Activated T-helper 2 cell treated with anti-CD3 and anti-CD28 coated beads, Interferon-gamma antibody, Interleukin-2, Interleukin-4, amounts not matched to agents 10 μg/mL and 5 μg/mL and 100 μg/mL, durations not matched to agents 14 hours and 24 hours and 36 hours (primary cell): ENCODE measurements at regions not wholly inside any gene's neighbourhood (a gene's known extent, or its start where the extent isn't known, plus 50 kb on each side); places are given as distances from the start of the nearest gene placed in this dataset.

Source experiments
- DNase-seq: peaks from one replicate; pipeline ENCODE4 v3.0.0; 2021; ENCODE audit warnings: low spot score
- H3K27ac Mint-ChIP-seq: one replicate; pipeline ENCODE4 v1.8.0; 2021; ENCODE audit warnings: mixed read lengths
- H3K27me3 Mint-ChIP-seq: one replicate; pipeline ENCODE4 v1.8.0; 2021; ENCODE audit warnings: low read depth, mixed read lengths
- H3K36me3 Mint-ChIP-seq: one replicate; pipeline ENCODE4 v1.8.0; 2021; ENCODE audit warnings: low read depth, mixed read lengths
- H3K4me1 Mint-ChIP-seq: one replicate; pipeline ENCODE4 v1.8.0; 2021; ENCODE audit warnings: low read depth, mixed read lengths
- H3K4me3 Mint-ChIP-seq: one replicate; pipeline ENCODE4 v1.8.0; 2021; ENCODE audit warnings: low read depth, mild to moderate bottlenecking, moderate library complexity, mixed read lengths
- H3K9me3 Mint-ChIP-seq: one replicate; pipeline ENCODE4 v1.8.0; 2021; ENCODE audit warnings: mixed read lengths
- intact Hi-C: fragments of 100-400 bp; cut with micrococcal nuclease; formaldehyde crosslinking; loops from one replicate; pipeline ENCODE4 v1.15.1; 2023

- peaks cover 30% of the 10 kb centered on the region for H3K9me3 Mint-ChIP-seq
- no peak overlapping the region for H3K4me3 Mint-ChIP-seq
- no peaks in the 10 kb centered on the region for H3K4me1 Mint-ChIP-seq
- intact Hi-C loops, result no loop called here
- DNase-seq, result no peak
- no peaks in the 10 kb centered on the region for H3K36me3 Mint-ChIP-seq
- H3K27me3 Mint-ChIP-seq, result no peaks in the 10 kb centered on the region
- no peak overlapping the region for H3K27ac Mint-ChIP-seq
Measured at GRCh38 chr4:32477518-32477917, 1757.3 kb downstream of the PCDH7 start.

GRCh38 chr4:32485956-32486355 lies 1765.8 kb downstream of the PCDH7 start:
- Mint-ChIP-seq H3K9me3 (peaks cover 22% of the 10 kb centered on the region), H3K4me3 (no peak overlapping the region), H3K27ac (no peak overlapping the region), H3K4me1 (no peaks in the 10 kb centered on the region), H3K27me3 (no peaks in the 10 kb centered on the region), H3K36me3 (no peaks in the 10 kb centered on the region)
- intact Hi-C loops, result no loop called here
- no peak for DNase-seq

GRCh38 chr4:32488690-32489089 lies 1768.5 kb downstream of the PCDH7 start:
- H3K27me3 Mint-ChIP-seq, result no peaks in the 10 kb centered on the region
- H3K4me1 Mint-ChIP-seq, result no peaks in the 10 kb centered on the region
- H3K36me3 Mint-ChIP-seq, result no peaks in the 10 kb centered on the region
- no peak overlapping the region for H3K27ac Mint-ChIP-seq
- H3K4me3 Mint-ChIP-seq, result no peak overlapping the region
- peaks cover 23% of the 10 kb centered on the region for H3K9me3 Mint-ChIP-seq
- intact Hi-C loops, result no loop called here
- DNase-seq, result no peak

- no peaks in the 10 kb centered on the region for H3K4me1 Mint-ChIP-seq
- no peak overlapping the region for H3K27ac Mint-ChIP-seq
- peaks cover 20% of the 10 kb centered on the region for H3K9me3 Mint-ChIP-seq
- H3K36me3 Mint-ChIP-seq, result no peaks in the 10 kb centered on the region
- intact Hi-C loops, result no loop called here
- no peak overlapping the region for H3K4me3 Mint-ChIP-seq
- H3K27me3 Mint-ChIP-seq, result no peaks in the 10 kb centered on the region
- no peak for DNase-seq
Measured at GRCh38 chr4:32499171-32499570, 1779.0 kb downstream of the PCDH7 start.

GRCh38 chr4:32503241-32503640 lies 1783.1 kb downstream of the PCDH7 start:
- intact Hi-C loops, result no loop called here
- no peaks in the 10 kb centered on the region for H3K4me1 Mint-ChIP-seq
- H3K27ac Mint-ChIP-seq, result no peak overlapping the region
- no peaks in the 10 kb centered on the region for H3K36me3 Mint-ChIP-seq
- no peak for DNase-seq
- H3K9me3 Mint-ChIP-seq, result peaks cover 38% of the 10 kb centered on the region
- H3K4me3 Mint-ChIP-seq, result no peak overlapping the region
- H3K27me3 Mint-ChIP-seq, result no peaks in the 10 kb centered on the region

- DNase-seq, result no peak
- H3K27ac Mint-ChIP-seq, result no peak overlapping the region
- H3K27me3 Mint-ChIP-seq, result no peaks in the 10 kb centered on the region
- intact Hi-C loops, result no loop called here
- peaks cover 35% of the 10 kb centered on the region for H3K9me3 Mint-ChIP-seq
- H3K36me3 Mint-ChIP-seq, result no peaks in the 10 kb centered on the region
- no peak overlapping the region for H3K4me3 Mint-ChIP-seq
- no peaks in the 10 kb centered on the region for H3K4me1 Mint-ChIP-seq
Measured at GRCh38 chr4:32506067-32506466, 1785.9 kb downstream of the PCDH7 start.

- no peak overlapping the region for H3K4me3 Mint-ChIP-seq
- intact Hi-C loops, result no loop called here
Measured at GRCh38 chr4:32519060-32519459, 1798.9 kb downstream of the PCDH7 start.

GRCh38 chr4:32525420-32525819 lies 1805.3 kb downstream of the PCDH7 start:
- intact Hi-C loops, result no loop called here
- peaks cover 26% of the 10 kb centered on the region for H3K9me3 Mint-ChIP-seq
- DNase-seq, result no peak
- no peaks in the 10 kb centered on the region for H3K36me3 Mint-ChIP-seq
- no peaks in the 10 kb centered on the region for H3K4me1 Mint-ChIP-seq
- H3K27me3 Mint-ChIP-seq, result no peaks in the 10 kb centered on the region
- H3K4me3 Mint-ChIP-seq, result no peak overlapping the region
- H3K27ac Mint-ChIP-seq, result no peak overlapping the region

More at GRCh38 chr4:32519060-32519459, 1798.9 kb downstream of the PCDH7 start:
- DNase-seq, result no peak
- peaks cover 8% of the 10 kb centered on the region for H3K9me3 Mint-ChIP-seq
- no peak overlapping the region for H3K27ac Mint-ChIP-seq
- no peaks in the 10 kb centered on the region for H3K36me3 Mint-ChIP-seq
- H3K4me1 Mint-ChIP-seq, result no peaks in the 10 kb centered on the region
- no peaks in the 10 kb centered on the region for H3K27me3 Mint-ChIP-seq

GRCh38 chr4:32544846-32545245 lies 1824.7 kb downstream of the PCDH7 start:
- no peak overlapping the region for H3K4me3 Mint-ChIP-seq
- DNase-seq, result no peak
- intact Hi-C loops, result no loop called here
- peaks cover 31% of the 10 kb centered on the region for H3K9me3 Mint-ChIP-seq
- H3K27me3 Mint-ChIP-seq, result no peaks in the 10 kb centered on the region
- no peaks in the 10 kb centered on the region for H3K36me3 Mint-ChIP-seq
- no peak overlapping the region for H3K27ac Mint-ChIP-seq
- H3K4me1 Mint-ChIP-seq, result no peaks in the 10 kb centered on the region

- H3K9me3 Mint-ChIP-seq, result peaks cover 19% of the 10 kb centered on the region
- H3K4me1 Mint-ChIP-seq, result no peaks in the 10 kb centered on the region
- DNase-seq, result no peak
- no peak overlapping the region for H3K27ac Mint-ChIP-seq
- no peak overlapping the region for H3K4me3 Mint-ChIP-seq
- intact Hi-C loops, result no loop called here
- no peaks in the 10 kb centered on the region for H3K36me3 Mint-ChIP-seq
- H3K27me3 Mint-ChIP-seq, result no peaks in the 10 kb centered on the region
Measured at GRCh38 chr4:32551943-32552342, 1831.8 kb downstream of the PCDH7 start.

GRCh38 chr4:32560306-32560705 lies 1840.1 kb downstream of the PCDH7 start:
- Mint-ChIP-seq H3K36me3 (no peaks in the 10 kb centered on the region), H3K9me3 (peaks cover 20% of the 10 kb centered on the region), H3K4me3 (no peak overlapping the region), H3K27me3 (no peaks in the 10 kb centered on the region), H3K27ac (no peak overlapping the region), H3K4me1 (no peaks in the 10 kb centered on the region)
- intact Hi-C loops, result no loop called here
- DNase-seq, result no peak

GRCh38 chr4:32562010-32562409 lies 1841.8 kb downstream of the PCDH7 start:
- intact Hi-C loops, result no loop called here
- Mint-ChIP-seq H3K27ac (no peak overlapping the region), H3K9me3 (peaks cover 29% of the 10 kb centered on the region), H3K36me3 (no peaks in the 10 kb centered on the region), H3K27me3 (no peaks in the 10 kb centered on the region), H3K4me1 (no peaks in the 10 kb centered on the region), H3K4me3 (no peak overlapping the region)
- no peak for DNase-seq

- Mint-ChIP-seq H3K36me3 (no peaks in the 10 kb centered on the region), H3K27ac (no peak overlapping the region), H3K9me3 (peaks cover 35% of the 10 kb centered on the region), H3K4me3 (no peak overlapping the region), H3K27me3 (no peaks in the 10 kb centered on the region), H3K4me1 (no peaks in the 10 kb centered on the region)
- intact Hi-C loops, result no loop called here
- DNase-seq, result no peak
Measured at GRCh38 chr4:32564626-32565025, 1844.5 kb downstream of the PCDH7 start.

- Mint-ChIP-seq H3K9me3 (peaks cover 40% of the 10 kb centered on the region), H3K27ac (no peak overlapping the region), H3K4me1 (no peaks in the 10 kb centered on the region), H3K4me3 (no peak overlapping the region), H3K36me3 (no peaks in the 10 kb centered on the region), H3K27me3 (no peaks in the 10 kb centered on the region)
- DNase-seq, result no peak
- intact Hi-C loops, result no loop called here
Measured at GRCh38 chr4:32569861-32570260, 1849.7 kb downstream of the PCDH7 start.
